ENCODE measurements at regions not wholly inside any gene's neighbourhood (a gene's known extent, or its start where the extent isn't known, plus 50 kb on each side); places are given as distances from the start of the nearest gene placed in this dataset.

DNA sequence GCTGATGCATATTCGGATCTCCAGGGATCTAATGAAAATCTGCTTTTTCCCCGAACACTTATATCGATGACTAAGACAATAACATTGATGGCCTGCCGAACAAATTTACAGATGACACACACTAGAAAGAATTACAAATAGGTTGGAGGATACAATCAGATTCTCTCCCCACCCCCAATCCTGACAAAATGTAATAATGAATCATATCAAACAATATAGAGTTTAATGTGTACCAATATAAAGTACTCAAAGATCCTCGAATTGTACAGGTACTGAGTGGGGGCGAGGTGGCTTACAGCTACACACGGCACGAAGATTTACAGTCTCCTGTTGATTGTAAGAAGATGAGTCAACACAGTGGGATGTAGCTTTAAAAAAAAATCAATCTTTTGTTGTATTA is 182.7 kb upstream of the MKLN1 start:
- TF ChIP-seq CREM (CRISPR knock-in tag; IDR thresholded peaks at IDR 0.05) (no peak), CREB1 (CRISPR knock-in tag; IDR thresholded peaks at IDR 0.05) (no peak), MAX (CRISPR knock-in tag; IDR thresholded peaks at IDR 0.05) (no peak), KAT7 (CRISPR knock-in tag; IDR thresholded peaks at IDR 0.05; ENCODE audit: borderline replicate concordance) (no peak), PRDM15 (CRISPR knock-in tag; IDR thresholded peaks at IDR 0.05) (no peak), ZNF512 (CRISPR knock-in tag; IDR thresholded peaks at IDR 0.05; ENCODE audit: borderline replicate concordance) (no peak), ATF2 (CRISPR knock-in tag; IDR thresholded peaks at IDR 0.05; ENCODE audit: borderline replicate concordance, low read depth) (no peak)
- TF ChIP-seq, protein P1, sequence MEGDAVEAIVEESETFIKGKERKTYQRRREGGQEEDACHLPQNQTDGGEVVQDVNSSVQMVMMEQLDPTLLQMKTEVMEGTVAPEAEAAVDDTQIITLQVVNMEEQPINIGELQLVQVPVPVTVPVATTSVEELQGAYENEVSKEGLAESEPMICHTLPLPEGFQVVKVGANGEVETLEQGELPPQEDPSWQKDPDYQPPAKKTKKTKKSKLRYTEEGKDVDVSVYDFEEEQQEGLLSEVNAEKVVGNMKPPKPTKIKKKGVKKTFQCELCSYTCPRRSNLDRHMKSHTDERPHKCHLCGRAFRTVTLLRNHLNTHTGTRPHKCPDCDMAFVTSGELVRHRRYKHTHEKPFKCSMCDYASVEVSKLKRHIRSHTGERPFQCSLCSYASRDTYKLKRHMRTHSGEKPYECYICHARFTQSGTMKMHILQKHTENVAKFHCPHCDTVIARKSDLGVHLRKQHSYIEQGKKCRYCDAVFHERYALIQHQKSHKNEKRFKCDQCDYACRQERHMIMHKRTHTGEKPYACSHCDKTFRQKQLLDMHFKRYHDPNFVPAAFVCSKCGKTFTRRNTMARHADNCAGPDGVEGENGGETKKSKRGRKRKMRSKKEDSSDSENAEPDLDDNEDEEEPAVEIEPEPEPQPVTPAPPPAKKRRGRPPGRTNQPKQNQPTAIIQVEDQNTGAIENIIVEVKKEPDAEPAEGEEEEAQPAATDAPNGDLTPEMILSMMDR (IDR thresholded peaks at IDR 0.05), result no peak

All from WTC11 (cell line).